Stimulated activated naive CD8-positive, alpha-beta T cell treated with anti-CD3 and anti-CD28 coated beads, Interleukin-15, Interleukin-2, amounts not matched to agents 100 U/mL and 50 U/mL, for 24 hours (primary cell): ENCODE measurements at regions not wholly inside any gene's neighbourhood (a gene's known extent, or its start where the extent isn't known, plus 50 kb on each side); places are given as distances from the start of the nearest gene placed in this dataset.
"Not testable (repeated sequence)": the region's sequence is repeated elsewhere in the genome, so short reads cannot be mapped to it uniquely, and the experiment has no call there.

Experiments used
- ATAC-seq: fragments of 150-1000 bp; cut with Tn5 transposase; one replicate; pipeline ENCODE4 v1.10.0; 2021
- DNase-seq: peaks from one replicate; pipeline ENCODE4 v3.0.0; 2021

GRCh38 chr3:147471741-147472140 is 62.6 kb downstream of the ZIC1 start:
- DNase-seq (no peak), ATAC-seq (no peak)

DNA sequence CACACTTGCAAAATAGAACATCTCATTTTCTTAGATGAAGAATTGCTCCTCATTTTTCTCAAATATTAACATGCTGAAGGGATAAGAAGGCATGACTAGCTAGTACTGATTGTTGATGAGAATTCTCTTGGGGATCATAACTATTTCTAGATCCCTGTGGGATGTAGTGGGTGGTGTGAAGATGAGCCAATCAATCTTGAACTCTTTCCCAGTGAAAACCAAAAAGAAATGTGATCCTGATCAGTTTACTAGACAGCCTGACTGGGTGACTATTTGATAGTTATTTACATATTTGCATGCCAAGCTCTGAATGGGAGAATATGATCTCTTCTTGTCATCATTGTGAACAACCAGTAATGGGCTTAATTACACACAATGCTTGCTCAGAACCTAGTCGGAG is 63.7 kb downstream of the ZIC1 start:
- ATAC-seq (no peak), DNase-seq (no peak)

GRCh38 chr3:147483145-147483544 is 74.0 kb downstream of the ZIC1 start:
- ATAC-seq (no peak), DNase-seq (no peak)

- no peak for ATAC-seq
Measured at GRCh38 chr3:147483578-147483977, 74.4 kb downstream of the ZIC1 start.

DNA sequence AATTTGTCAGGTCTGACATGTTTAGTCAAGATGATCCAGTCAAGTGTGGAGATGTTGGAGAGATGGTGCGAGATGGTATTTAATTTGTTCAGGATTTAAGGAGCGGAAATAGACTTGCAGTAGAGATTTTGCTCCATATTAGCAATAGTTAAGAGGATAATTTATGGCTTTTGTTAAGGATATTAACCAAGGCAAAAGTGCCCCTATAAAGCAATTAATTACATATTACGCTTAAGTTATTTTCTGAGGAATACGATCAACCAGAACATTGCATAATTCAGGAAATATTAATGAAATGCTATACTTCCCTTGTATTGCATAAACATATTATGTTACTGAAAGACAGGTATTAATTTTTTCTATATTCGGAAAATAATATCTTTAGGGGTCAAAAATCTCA is 83.9 kb downstream of the ZIC1 start:
- no peak for DNase-seq

More at GRCh38 chr3:147483578-147483977, 74.4 kb downstream of the ZIC1 start:
- no peak for DNase-seq

DNA sequence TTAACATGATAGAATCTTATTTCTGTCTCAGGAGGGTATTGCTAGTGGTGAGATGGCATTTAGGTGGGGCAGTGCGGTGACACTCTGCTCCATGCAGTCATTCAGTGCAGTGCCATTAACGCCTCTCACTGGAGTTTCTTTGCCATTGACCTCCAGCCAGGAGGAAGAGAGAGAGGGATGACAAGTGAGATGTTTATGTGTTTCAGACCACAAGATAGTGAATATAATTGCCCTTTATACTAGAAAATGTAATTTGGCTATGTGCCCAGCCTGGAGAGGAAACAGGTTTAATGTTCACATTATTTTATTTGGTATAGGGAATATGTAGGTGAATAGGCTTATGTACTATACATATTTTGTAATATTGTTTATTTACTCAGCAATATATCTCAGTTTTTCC is 84.5 kb downstream of the ZIC1 start:
- ATAC-seq (no peak), DNase-seq (no peak)

More for the DNA sequence above, 83.9 kb downstream of the ZIC1 start:
- ATAC-seq = no peak

- no peak for ATAC-seq
- DNase-seq = no peak
Measured at GRCh38 chr3:147497286-147497685, 88.1 kb downstream of the ZIC1 start.

GRCh38 chr3:147507638-147508286 is 98.6 kb downstream of the ZIC1 start:
- DNase-seq (no peak), ATAC-seq (no peak)

- DNase-seq (no peak), ATAC-seq (no peak)
Measured at GRCh38 chr3:147509448-147509847, 100.3 kb downstream of the ZIC1 start.

- ATAC-seq (no peak), DNase-seq (no peak)
Measured at GRCh38 chr3:147513785-147514184, 104.6 kb downstream of the ZIC1 start.

DNA sequence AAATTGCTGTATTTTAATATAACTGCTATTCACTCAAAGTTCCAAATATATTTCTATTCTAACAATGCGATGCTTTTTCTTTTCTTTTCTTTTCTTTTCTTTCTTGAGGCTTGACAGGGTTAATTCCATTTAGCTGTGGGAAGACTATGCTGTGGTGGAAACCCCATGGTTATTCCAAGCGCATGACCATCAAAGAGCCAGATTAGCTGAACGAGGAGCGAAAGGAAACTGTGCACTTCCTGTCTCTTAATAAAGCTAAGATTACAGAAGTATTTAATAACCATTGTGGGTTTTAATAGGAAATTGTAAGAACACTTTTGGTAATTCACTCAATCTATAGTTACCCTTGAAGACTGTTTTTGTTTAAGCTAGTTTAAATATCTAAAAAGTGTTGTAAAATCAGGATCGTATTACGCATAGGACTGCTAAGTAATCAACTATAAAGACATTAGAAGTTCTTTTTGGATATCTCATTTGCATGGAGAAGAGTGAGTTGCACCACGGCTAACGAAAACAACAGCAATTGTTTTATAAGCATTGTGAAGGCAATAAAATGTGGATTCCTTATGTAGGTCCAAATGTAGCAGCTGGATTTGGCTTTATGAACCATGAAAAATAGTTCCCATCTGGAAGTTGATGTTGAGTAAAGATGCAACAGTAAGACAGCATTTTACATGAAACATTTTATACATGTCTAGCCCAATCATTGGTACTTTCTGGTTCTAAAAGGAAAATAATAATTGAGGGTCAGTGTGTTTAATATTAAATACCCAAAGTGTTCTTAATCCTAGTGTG is 105.4 kb downstream of the ZIC1 start:
- no peak for ATAC-seq
- DNase-seq = no peak

DNA sequence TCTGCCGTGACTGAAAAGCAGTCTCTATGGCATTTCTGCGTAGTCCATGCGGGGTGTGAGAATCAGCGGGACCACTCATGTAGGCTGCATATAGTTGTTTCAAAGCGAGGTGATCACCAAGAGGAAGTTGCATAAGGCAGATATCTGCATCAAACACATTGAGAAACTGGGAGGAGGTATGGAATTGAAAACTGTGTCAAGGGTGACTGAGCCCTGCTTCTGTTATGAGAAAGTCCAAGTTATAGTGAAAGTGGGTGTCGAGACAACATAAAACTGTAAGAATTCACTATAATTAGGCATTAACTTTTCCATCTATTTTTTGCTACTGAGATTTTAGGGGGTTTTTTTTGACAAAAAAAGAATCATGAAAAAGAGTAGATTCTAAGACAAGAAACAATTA is 109.3 kb downstream of the ZIC1 start:
- ATAC-seq (no peak), DNase-seq (no peak)

- DNase-seq (no peak), ATAC-seq (no peak)
Measured at GRCh38 chr3:147521646-147522045, 112.5 kb downstream of the ZIC1 start.

DNA sequence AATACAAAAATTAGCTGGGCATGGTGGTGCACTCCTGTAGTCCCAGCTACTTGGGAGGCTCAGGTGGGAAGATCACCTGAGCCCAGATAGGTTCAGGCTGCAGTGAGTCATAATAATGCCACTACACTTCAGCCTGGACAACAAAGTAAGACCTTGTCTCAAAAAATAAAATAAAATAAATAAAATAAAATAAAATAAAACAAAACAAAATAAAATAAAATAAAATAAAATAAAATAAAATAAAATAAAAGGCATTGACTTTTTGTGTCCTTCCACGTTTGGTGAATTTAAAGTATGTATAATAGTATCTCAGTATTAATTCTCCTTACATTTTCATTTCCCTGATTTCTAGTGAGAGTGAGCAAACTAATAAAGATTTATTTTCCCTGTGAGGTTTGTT is 113.6 kb downstream of the ZIC1 start:
- DNase-seq, ATAC-seq: not testable (repeated sequence)

DNA sequence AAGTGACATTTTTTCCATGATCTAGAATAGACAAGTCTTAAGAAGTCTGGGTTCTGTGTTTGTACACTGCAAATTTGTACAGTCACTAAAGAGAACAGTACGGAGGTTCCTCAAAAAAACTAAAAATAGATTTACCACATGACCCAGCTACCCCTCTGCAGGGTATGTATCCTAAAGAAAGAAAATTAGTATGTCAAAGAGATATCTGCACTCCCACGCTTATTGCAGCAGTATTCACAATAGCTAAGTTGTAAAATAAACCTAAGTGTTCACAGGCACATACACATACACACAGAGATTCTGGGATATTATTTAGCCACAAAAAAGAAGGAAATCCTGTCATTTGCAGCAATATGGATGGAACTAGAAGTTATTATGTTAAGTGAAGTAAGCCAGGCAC is 120.4 kb downstream of the ZIC1 start:
- no peak for ATAC-seq
- no peak for DNase-seq

- DNase-seq (no peak), ATAC-seq (no peak)
Measured at GRCh38 chr3:147538034-147538433, 128.9 kb downstream of the ZIC1 start.

DNA sequence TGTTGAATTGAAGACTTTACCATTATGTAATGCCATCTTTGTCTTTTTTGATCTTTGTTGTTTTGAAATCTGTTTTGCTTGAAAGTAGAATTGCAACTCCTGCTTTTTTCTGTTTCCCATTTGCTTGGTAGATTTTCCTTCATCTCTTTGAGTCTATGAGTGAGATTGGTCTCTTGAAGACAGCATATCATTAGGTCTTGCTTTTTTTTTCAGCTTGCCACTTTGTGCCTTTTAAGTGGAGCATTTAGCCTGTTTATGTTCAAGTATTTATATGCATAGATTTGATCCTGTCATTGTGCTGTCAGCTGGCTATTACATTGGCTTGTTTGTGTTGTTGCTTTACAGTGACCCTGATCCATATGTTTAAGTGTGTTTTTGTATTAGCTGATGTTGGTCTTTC is 131.8 kb downstream of the ZIC1 start:
- no peak for ATAC-seq
- no peak for DNase-seq

- DNase-seq (no peak), ATAC-seq (no peak)
Measured at GRCh38 chr3:147544290-147544689, 135.1 kb downstream of the ZIC1 start.

- no peak for DNase-seq
- no peak for ATAC-seq
Measured at GRCh38 chr3:147551491-147551890, 142.3 kb downstream of the ZIC1 start.

DNA sequence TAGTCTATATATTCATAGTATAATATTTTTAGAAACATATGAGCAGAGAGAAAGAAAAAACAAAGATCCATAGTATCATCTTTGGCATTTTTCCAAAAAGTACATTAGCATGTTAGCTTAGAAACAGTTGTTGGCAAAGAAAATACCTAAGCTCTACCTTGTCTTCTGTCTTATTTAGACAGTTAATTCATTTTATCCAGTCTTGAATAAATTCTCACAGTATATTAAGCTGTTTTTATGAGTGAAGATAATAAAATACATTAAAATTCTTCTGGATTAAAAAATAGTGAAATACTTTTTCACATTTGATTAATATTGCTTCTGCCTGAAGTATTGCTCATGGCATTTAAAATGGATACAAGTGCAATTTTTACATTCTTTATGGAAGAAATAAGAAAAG is 145.2 kb downstream of the ZIC1 start:
- ATAC-seq (no peak), DNase-seq (no peak)

- ATAC-seq = no peak
- DNase-seq = no peak
Measured at GRCh38 chr3:147572970-147573340, 163.8 kb downstream of the ZIC1 start.

- DNase-seq (no peak), ATAC-seq (no peak)
Measured at GRCh38 chr3:147574621-147575020, 165.5 kb downstream of the ZIC1 start.

DNA sequence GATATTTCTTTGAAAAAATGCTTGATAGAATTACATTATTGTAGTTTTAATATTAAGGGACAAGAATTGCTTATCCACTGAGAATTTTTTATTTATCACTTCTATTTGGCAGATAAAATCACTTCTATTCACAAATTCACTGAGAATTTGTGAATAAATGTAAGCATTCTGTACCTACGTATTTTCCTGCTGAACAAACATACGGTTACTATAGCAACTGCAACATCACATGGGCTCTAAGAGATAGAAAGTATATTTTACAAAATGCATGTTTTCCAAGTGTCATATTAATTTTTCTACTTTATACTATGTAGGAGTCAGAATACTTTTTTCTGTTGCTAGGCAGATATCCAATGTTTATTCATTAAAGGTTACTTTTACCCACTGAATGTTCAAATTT is 166.2 kb downstream of the ZIC1 start:
- ATAC-seq (no peak), DNase-seq (no peak)

GRCh38 chr3:147582642-147583041 is 173.5 kb downstream of the ZIC1 start:
- ATAC-seq (no peak), DNase-seq (no peak)
